Esophagus muscularis mucosa (tissue), 4 donors: ENCODE measurements at regions not wholly inside any gene's neighbourhood (a gene's known extent, or its start where the extent isn't known, plus 50 kb on each side); places are given as distances from the start of the nearest gene placed in this dataset.

Experiments
- DNase-seq: peaks from one replicate; pipeline ENCODE4 v3.0.0-alpha.2; 2017; ENCODE audit errors: extremely low spot score
- H3K27ac ChIP-seq, 4 donors: fragments of 200-600 bp; sonication (generic); replicated peaks in 1 of 4; 1 replicate in 3 of 4; 2 replicates in 1 of 4; pipeline ENCODE4 v1.5.1; 2016 to 2019; ENCODE audit warnings: mild to moderate bottlenecking in 1 of 4
- H3K27me3 ChIP-seq, 4 donors: fragments of 200-600 bp; sonication (generic); one replicate each; pipeline versions ENCODE4 v1.5.1 to v1.6.0; 2016 to 2019
- H3K36me3 ChIP-seq, 4 donors: fragments of 200-600 bp; sonication (generic); one replicate each; pipeline ENCODE4 v1.5.1; 2016 to 2019
- H3K4me1 ChIP-seq, 4 donors: fragments of 200-600 bp; sonication (generic); one replicate each; pipeline ENCODE4 v1.5.1; 2016 to 2019
- H3K4me3 ChIP-seq, 4 donors: fragments of 200-600 bp; sonication (generic); 1 replicate in 2 of 4; 2 replicates in 2 of 4; pipeline ENCODE4 v1.5.1; 2016 to 2019; ENCODE audit warnings: mild to moderate bottlenecking in 4 of 4, moderate library complexity in 1 of 4
- H3K9me3 ChIP-seq, 4 donors: fragments of 200-600 bp; sonication (generic); 1 replicate in 3 of 4; 2 replicates in 1 of 4; pipeline ENCODE4 v1.5.1; 2016 to 2019
- CTCF ChIP-seq, 3 experiments: fragments of 200-600 bp in 2 of 3; fragments of 450-650 bp in 1 of 3; sonication (generic) in 2 of 3; IDR thresholded peaks; one replicate each; pipeline ENCODE4 v1.5.1; 2017 to 2019; ENCODE audit warnings: antibody characterized with exemption in 3 of 3, mild to moderate bottlenecking in 2 of 3, moderate library complexity in 1 of 3
- EP300 ChIP-seq: sonication (generic); formaldehyde crosslinking; IDR thresholded peaks from one replicate; pipeline ENCODE4 v1.6.1; 2017; ENCODE audit warnings: antibody characterized with exemption
- POLR2A ChIP-seq: fragments of 450-650 bp; IDR thresholded peaks from one replicate; pipeline ENCODE4 v1.6.1; 2017; ENCODE audit warnings: antibody characterized with exemption, moderate library complexity, mild to moderate bottlenecking, low read depth
- POLR2AphosphoS5 ChIP-seq, 2 donors: sonication (generic); formaldehyde crosslinking; IDR thresholded peaks; one replicate each; pipeline ENCODE4 v1.6.1; 2017; ENCODE audit warnings: antibody characterized with exemption in 2 of 2
- WGBS: methylation state at CpG from one replicate; pipeline ENCODE4 v1.1.5; 2018; 5-methylcytosine and 5-hydroxymethylcytosine counted together
- intact Hi-C: fragments of 100-400 bp; cut with DNase I; formaldehyde crosslinking; loops from one replicate; pipeline ENCODE4 v1.15.1; 2023

- Histone ChIP-seq H3K9me3 (no peaks in the 10 kb centered on the region), H3K36me3 (no peaks in the 10 kb centered on the region), H3K27me3 (no peaks in the 10 kb centered on the region), H3K4me3 (no peak overlapping the region), H3K27ac (no peak overlapping the region), H3K4me1 (no peaks in the 10 kb centered on the region)
- DNase-seq: no peak
- intact Hi-C loops: loop anchor here (5.0 kb wide), 1 partner anchor 51 kb away; no protein-coding TSS in a partner anchor
- TF ChIP-seq CTCF (IDR thresholded peaks at IDR 0.05) (no peak), POLR2AphosphoS5 (IDR thresholded peaks at IDR 0.05) (no peak), EP300 (no peak)
- 86% methylated on average over 3 of the region's 3 CpGs for WGBS
Measured at GRCh38 chr2:217026569-217026968, 166.7 kb upstream of the TNP1 start.

GRCh38 chr2:217026161-217026560 is 166.3 kb upstream of the TNP1 start:
- TF ChIP-seq POLR2A (no peak), CTCF (IDR thresholded peaks at IDR 0.05) (no peak), EP300 (no peak), POLR2AphosphoS5 (IDR thresholded peaks at IDR 0.05) (no peak)
- Histone ChIP-seq H3K9me3 (no peaks in the 10 kb centered on the region), H3K4me3 (no peak overlapping the region), H3K36me3 (no peaks in the 10 kb centered on the region), H3K27ac (no peak overlapping the region), H3K27me3 (no peaks in the 10 kb centered on the region), H3K4me1 (no peaks in the 10 kb centered on the region)
- WGBS: 88% methylated on average over 5 of the region's 5 CpGs
- no peak for DNase-seq
- intact Hi-C loops: loop anchor here (5.0 kb wide), 1 partner anchor 51 kb away; no protein-coding TSS in a partner anchor

- H3K27me3 ChIP-seq: no peaks in the 10 kb centered on the region
- no peak for TF ChIP-seq POLR2A
- TF ChIP-seq EP300: no peak
- TF ChIP-seq CTCF (IDR thresholded peaks at IDR 0.05): no peak
- TF ChIP-seq POLR2AphosphoS5 (IDR thresholded peaks at IDR 0.05): no peak
- no peaks in the 10 kb centered on the region for H3K4me1 ChIP-seq
- H3K27ac ChIP-seq: no peak overlapping the region
- no peaks in the 10 kb centered on the region for H3K36me3 ChIP-seq
- H3K4me3 ChIP-seq: no peak overlapping the region
- no peaks in the 10 kb centered on the region for H3K9me3 ChIP-seq
- 72% methylated on average over 2 of the region's 2 CpGs for WGBS
- intact Hi-C loops: no loop called here
- DNase-seq: peak; percentile 31
Measured at GRCh38 chr2:217023611-217024010, 163.7 kb upstream of the TNP1 start.

DNA sequence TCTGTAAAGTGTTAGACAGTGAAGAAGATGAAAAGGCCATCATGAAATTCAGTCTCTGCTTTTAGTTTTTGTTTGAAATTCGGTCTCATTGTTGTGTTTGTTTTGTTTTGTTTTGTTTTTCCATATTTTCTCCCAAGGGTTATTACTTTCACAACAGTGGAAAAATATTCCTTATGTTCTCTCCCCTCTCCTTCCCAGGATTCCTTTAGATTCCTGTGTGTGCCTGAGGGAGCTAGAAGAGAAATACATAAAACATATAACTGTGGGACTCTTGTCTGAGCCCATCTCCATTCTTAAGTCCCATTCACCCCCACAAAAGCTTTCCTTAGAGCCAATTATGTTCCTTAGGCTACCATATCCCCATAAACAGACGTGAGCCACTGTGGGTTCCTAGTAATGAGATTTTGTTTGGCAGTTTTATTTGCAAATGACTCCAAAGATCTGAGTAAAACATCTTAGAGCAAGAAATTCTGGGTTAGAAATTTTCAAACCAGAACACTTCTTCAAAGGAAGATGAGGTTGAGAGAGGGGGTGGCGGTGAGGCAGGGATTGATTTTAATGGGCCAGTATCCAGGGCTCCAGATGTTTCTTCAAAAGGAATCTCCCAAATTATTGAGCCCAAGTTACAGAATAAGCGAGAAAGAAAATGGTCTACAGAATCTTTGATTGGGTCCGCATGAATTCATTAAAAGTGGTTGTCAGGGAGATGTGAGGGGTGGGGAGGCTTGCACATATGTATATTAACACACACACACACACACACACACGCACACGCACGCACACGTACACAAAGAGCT is 157.8 kb upstream of the TNP1 start:
- no peaks in the 10 kb centered on the region for H3K4me1 ChIP-seq
- TF ChIP-seq EP300 (no peak), POLR2A (no peak), CTCF (IDR thresholded peaks at IDR 0.05) (no peak), POLR2AphosphoS5 (IDR thresholded peaks at IDR 0.05) (no peak)
- no peaks in the 10 kb centered on the region for H3K9me3 ChIP-seq
- H3K36me3 ChIP-seq: no peaks in the 10 kb centered on the region
- WGBS: 83% methylated on average over 9 of the region's 9 CpGs
- intact Hi-C loops: no loop called here
- H3K27ac ChIP-seq: no peak overlapping the region
- DNase-seq: peak; percentile 75
- no peak overlapping the region for H3K4me3 ChIP-seq
- H3K27me3 ChIP-seq: no peaks in the 10 kb centered on the region
